Muscle of arm (tissue), 1 donor: ENCODE measurements at regions not wholly inside any gene's neighbourhood (a gene's known extent, or its start where the extent isn't known, plus 50 kb on each side); places are given as distances from the start of the nearest gene placed in this dataset.

Source experiments
- DNase-seq: peaks from one replicate; pipeline ENCODE4 v3.0.0-alpha.2; 2013

- DNase-seq = no peak
These were observed 116.3 kb upstream of the SOX1 start for GRCh38 chr13:111950697-111951096.

GRCh38 chr13:111952032-111952431 is 114.9 kb upstream of the SOX1 start:
- DNase-seq = no peak

- DNase-seq = no peak
These were observed 114.1 kb upstream of the SOX1 start for GRCh38 chr13:111952814-111953213.

GRCh38 chr13:111953546-111954178 is 113.3 kb upstream of the SOX1 start:
- DNase-seq = no peak

- DNase-seq = no peak
These were observed 112.1 kb upstream of the SOX1 start for GRCh38 chr13:111954661-111955411.

GRCh38 chr13:111955412-111956065 is 111.4 kb upstream of the SOX1 start:
- DNase-seq = no peak

- DNase-seq = no peak
These were observed 110.4 kb upstream of the SOX1 start for GRCh38 chr13:111956261-111957151.

- DNase-seq = no peak
These were observed 109.0 kb upstream of the SOX1 start for GRCh38 chr13:111957913-111958450.

GRCh38 chr13:111958612-111959395 is 108.1 kb upstream of the SOX1 start:
- no peak for DNase-seq

GRCh38 chr13:111960152-111960772 is 106.7 kb upstream of the SOX1 start:
- DNase-seq = no peak

GRCh38 chr13:111961236-111961635 is 105.7 kb upstream of the SOX1 start:
- no peak for DNase-seq

GRCh38 chr13:111961651-111962192 is 105.2 kb upstream of the SOX1 start:
- no peak for DNase-seq

- DNase-seq = no peak
These were observed 104.5 kb upstream of the SOX1 start for GRCh38 chr13:111962431-111962891.

GRCh38 chr13:111963031-111963430 is 103.9 kb upstream of the SOX1 start:
- DNase-seq = no peak

GRCh38 chr13:111964411-111965035 is 102.4 kb upstream of the SOX1 start:
- DNase-seq = no peak

GRCh38 chr13:111965466-111966214 is 101.3 kb upstream of the SOX1 start:
- no peak for DNase-seq

- no peak for DNase-seq
These were observed 100.0 kb upstream of the SOX1 start for GRCh38 chr13:111966933-111967332.

GRCh38 chr13:111967572-111968201 is 99.3 kb upstream of the SOX1 start:
- DNase-seq = no peak
